ENCODE measurements at regions not wholly inside any gene's neighbourhood (a gene's known extent, or its start where the extent isn't known, plus 50 kb on each side); places are given as distances from the start of the nearest gene placed in this dataset.

DNA sequence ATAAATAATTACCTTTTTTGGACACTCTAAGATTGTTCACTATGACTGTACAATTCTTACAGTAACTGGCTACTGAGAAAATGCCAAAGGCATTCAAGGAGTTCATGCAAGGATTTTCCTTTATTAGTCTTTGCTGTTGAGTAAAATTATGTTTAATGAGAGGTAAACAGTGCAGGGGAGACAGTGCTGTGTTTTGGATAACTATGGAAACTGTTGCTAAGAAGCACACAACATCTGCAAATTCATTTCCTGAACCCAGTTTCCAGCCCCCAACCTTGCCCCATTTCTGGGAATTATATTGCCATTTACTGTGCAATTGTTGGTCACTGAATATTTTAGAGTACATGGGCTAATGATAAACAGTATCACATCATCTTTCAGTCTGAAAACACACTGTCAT is 1005.8 kb downstream of the TRHDE start:
- TF ChIP-seq ZFX (IDR thresholded peaks at IDR 0.05; ENCODE audit: borderline replicate concordance), result no peak
- no peak for TF ChIP-seq CTCF (IDR thresholded peaks at IDR 0.05)
- no peak overlapping the region for H3K27ac ChIP-seq

DNA sequence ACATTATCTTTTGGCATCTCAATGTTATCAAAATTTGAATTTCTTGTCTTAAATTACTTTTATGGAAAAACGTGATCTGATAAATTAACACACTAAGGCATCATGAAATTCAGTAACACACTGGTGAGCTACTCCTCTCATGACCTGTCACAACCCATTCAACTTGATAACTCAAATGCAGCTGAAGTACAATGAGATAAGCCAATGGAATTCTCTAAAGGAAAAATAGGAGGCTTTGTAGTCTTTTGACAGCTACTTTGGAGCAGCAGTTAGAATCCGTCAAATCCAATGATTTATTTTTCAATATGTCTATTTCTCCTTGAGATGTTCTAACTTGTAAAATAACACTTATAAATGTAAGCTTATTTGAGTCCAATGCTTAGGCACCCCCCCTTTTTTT is 1029.4 kb downstream of the TRHDE start:
- TF ChIP-seq CTCF (IDR thresholded peaks at IDR 0.05) (no peak), ZFX (IDR thresholded peaks at IDR 0.05; ENCODE audit: borderline replicate concordance) (no peak)
- no peak overlapping the region for H3K27ac ChIP-seq

DNA sequence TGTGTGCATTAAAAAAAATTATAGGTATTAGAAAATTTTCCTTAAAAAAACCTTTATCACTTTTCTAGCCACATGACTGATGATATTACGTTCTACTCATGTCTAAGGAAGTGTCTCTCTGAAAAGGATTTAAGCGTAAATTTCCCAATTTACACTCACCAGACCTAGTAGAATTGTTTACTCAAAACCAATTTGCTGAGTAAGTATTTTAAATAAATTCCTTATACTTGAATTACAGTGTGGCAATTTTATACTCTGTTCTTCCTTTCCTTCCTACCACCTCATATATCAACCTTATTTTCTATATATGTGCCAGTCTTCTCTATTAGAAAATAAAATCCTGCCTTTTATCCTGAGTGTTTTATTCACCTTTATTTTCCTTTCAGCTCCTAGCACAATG is 1035.1 kb downstream of the TRHDE start:
- TF ChIP-seq CTCF (IDR thresholded peaks at IDR 0.05), result no peak
- TF ChIP-seq ZFX (IDR thresholded peaks at IDR 0.05; ENCODE audit: borderline replicate concordance), result no peak

GRCh38 chr12:73308079-73308478 is 1035.9 kb downstream of the TRHDE start:
- no peak for TF ChIP-seq CTCF (IDR thresholded peaks at IDR 0.05)
- no peak for TF ChIP-seq ZFX (IDR thresholded peaks at IDR 0.05; ENCODE audit: borderline replicate concordance)
- no peak overlapping the region for H3K27ac ChIP-seq

More for the DNA sequence above, 1035.1 kb downstream of the TRHDE start:
- no peak overlapping the region for H3K27ac ChIP-seq

GRCh38 chr12:73308747-73309146 is 1036.6 kb downstream of the TRHDE start:
- H3K27ac ChIP-seq, result no peak overlapping the region
- TF ChIP-seq ZFX (IDR thresholded peaks at IDR 0.05; ENCODE audit: borderline replicate concordance) (no peak), CTCF (IDR thresholded peaks at IDR 0.05) (no peak)

DNA sequence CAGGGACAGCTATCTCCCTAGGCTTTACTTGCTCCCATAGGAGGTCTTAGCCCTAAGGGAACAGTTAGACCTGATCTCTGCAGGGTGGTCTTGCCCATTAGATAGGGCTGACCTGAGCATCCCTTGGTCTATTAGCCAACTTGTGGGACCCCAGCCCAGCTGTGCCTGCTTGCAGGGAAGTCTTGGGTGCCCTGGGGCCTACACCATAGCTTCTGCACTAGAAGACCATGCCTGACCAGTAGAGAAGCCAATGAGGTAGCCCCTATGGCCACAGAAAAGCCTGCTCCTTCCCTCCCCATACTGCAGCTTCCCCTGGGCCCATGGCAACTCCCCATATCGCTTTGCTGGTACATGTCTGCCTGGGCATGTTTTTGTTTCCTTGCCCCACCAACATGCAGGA is 1049.1 kb downstream of the TRHDE start:
- no peak overlapping the region for H3K27ac ChIP-seq
- no peak for TF ChIP-seq CTCF (IDR thresholded peaks at IDR 0.05)
- TF ChIP-seq ZFX (IDR thresholded peaks at IDR 0.05; ENCODE audit: borderline replicate concordance), result no peak

- TF ChIP-seq CTCF (IDR thresholded peaks at IDR 0.05), result no peak
- TF ChIP-seq ZFX (IDR thresholded peaks at IDR 0.05; ENCODE audit: borderline replicate concordance), result no peak
- H3K27ac ChIP-seq, result no peak overlapping the region
These were observed 1049.6 kb downstream of the TRHDE start for GRCh38 chr12:73321776-73322175.
